Thyroid gland (tissue), 4 donors: ENCODE measurements at regions not wholly inside any gene's neighbourhood (a gene's known extent, or its start where the extent isn't known, plus 50 kb on each side); places are given as distances from the start of the nearest gene placed in this dataset.

ENCODE experiments used
- DNase-seq, 2 donors: peaks; one replicate each; pipeline ENCODE4 v3.0.0-alpha.2; 2019
- H3K27ac ChIP-seq, 3 donors: fragments of 200-600 bp; sonication (generic); 1 replicate in 2 of 3; 2 replicates in 1 of 3; pipeline ENCODE4 v1.5.1; 2016 to 2019; ENCODE audit warnings: mild to moderate bottlenecking in 1 of 3, moderate library complexity in 1 of 3
- H3K27me3 ChIP-seq: fragments of 200-600 bp; sonication (generic); one replicate; pipeline ENCODE4 v1.5.1; 2019
- H3K36me3 ChIP-seq, 2 donors: fragments of 200-600 bp; sonication (generic); one replicate each; pipeline ENCODE4 v1.5.1; 2016 to 2019
- H3K4me1 ChIP-seq, 2 donors: fragments of 200-600 bp; sonication (generic); one replicate each; pipeline ENCODE4 v1.5.1; 2017 to 2019
- H3K4me3 ChIP-seq, 3 donors: fragments of 200-600 bp; sonication (generic); replicated peaks in 1 of 3; 1 replicate in 2 of 3; 2 replicates in 1 of 3; pipeline ENCODE4 v1.5.1; 2016; ENCODE audit warnings: mild to moderate bottlenecking in 1 of 3
- H3K9me3 ChIP-seq: fragments of 200-600 bp; sonication (generic); one replicate; pipeline ENCODE4 v1.5.1; 2017
- POLR2A ChIP-seq, 2 donors: fragments of 450-650 bp; IDR thresholded peaks; one replicate each; pipeline ENCODE4 v1.6.1; 2017; ENCODE audit warnings: antibody characterized with exemption in 2 of 2, mild to moderate bottlenecking in 2 of 2, moderate library complexity in 1 of 2
- WGBS, 2 donors: methylation state at CpG; one replicate each; pipeline ENCODE4 v1.1.5; 2017; 5-methylcytosine and 5-hydroxymethylcytosine counted together
- intact Hi-C: fragments of 100-400 bp; cut with DNase I; formaldehyde crosslinking; loops from one replicate; pipeline ENCODE4 v1.15.1; 2023
- TF ChIP-seq, protein P1 (sequence below), 6 experiments: fragments of 200-600 bp in 3 of 6; fragments of 450-650 bp in 3 of 6; sonication (generic) in 3 of 6; IDR thresholded peaks; one replicate each; pipeline ENCODE4 v1.5.1; 2016 to 2019; ENCODE audit warnings: antibody characterized with exemption in 6 of 6, mild to moderate bottlenecking in 2 of 6, inconsistent platforms in 1 of 6, moderate library complexity in 1 of 6

DNA sequence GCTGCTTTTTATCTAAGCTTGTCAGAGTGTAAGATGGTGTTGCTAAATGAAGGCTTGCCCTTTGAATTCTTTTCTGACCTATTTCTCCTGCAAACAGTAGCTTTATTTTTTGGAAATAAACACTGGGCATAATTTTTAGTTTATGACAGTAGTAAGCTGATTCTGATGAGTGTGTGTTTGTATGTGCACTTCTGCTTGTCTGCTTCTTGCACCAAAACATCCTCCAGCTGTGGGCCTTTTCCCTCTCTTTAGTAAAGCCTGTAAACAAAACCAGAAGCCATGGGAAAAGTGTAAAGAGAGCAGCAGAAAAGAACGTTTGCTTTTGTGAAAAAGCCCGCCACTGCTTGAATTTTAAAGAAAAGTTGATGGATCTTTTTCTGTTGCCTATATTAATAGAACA lies 136.4 kb upstream of the IL12A start:
- Histone ChIP-seq H3K9me3 (no peaks in the 10 kb centered on the region), H3K4me3 (no peak overlapping the region), H3K27me3 (no peaks in the 10 kb centered on the region), H3K36me3 (no peaks in the 10 kb centered on the region), H3K27ac (peak overlapping the region in 2 of 3 donors; percentile 43 to 55), H3K4me1 (peaks cover 0 to 6% of the 10 kb centered on the region in 2 donors)
- no peak for DNase-seq
- WGBS, 2 donors: 68 to 70% methylated on average over 2 of the region's 2 CpGs
- intact Hi-C loops: no loop called here
- TF ChIP-seq, protein P1, sequence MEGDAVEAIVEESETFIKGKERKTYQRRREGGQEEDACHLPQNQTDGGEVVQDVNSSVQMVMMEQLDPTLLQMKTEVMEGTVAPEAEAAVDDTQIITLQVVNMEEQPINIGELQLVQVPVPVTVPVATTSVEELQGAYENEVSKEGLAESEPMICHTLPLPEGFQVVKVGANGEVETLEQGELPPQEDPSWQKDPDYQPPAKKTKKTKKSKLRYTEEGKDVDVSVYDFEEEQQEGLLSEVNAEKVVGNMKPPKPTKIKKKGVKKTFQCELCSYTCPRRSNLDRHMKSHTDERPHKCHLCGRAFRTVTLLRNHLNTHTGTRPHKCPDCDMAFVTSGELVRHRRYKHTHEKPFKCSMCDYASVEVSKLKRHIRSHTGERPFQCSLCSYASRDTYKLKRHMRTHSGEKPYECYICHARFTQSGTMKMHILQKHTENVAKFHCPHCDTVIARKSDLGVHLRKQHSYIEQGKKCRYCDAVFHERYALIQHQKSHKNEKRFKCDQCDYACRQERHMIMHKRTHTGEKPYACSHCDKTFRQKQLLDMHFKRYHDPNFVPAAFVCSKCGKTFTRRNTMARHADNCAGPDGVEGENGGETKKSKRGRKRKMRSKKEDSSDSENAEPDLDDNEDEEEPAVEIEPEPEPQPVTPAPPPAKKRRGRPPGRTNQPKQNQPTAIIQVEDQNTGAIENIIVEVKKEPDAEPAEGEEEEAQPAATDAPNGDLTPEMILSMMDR (IDR thresholded peaks at IDR 0.05): no peak
- no peak for TF ChIP-seq POLR2A (IDR thresholded peaks at IDR 0.05)

DNA sequence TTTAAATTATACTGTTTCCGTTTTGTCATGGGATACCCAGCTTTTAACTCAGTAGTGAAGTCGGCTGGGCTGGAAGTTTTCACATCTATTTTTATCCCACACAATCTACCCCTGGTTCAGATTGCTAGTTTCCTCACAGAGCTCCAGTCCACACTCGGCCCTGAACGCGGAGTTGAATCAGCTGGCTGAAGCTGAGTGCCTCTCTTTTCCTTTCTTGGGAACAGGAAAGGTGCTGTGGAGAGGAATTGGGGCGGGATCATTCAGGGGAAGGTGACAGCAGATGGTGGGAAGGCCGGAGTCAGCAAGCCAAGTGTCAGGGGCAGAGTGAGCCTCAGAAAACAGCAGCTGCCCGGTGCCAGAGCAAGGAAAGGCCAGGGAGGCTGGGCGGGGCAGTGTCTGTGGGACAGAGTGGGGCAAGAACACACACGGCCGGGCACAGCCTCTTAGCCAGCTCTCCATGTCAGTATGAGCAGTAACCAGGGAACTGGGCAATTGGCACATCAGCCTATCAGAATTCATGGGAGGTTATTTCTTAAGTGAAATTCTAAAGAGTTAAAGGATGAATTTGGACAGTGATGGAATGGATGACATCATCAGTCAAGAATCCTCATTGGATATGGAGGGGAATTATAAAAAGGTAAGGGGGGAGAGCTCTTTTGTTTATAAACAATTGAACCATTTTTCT lies 135.7 kb upstream of the IL12A start:
- H3K27ac ChIP-seq: peak overlapping the region; percentile 43 to 55 (median 54)
- peak in 1 of 2 donors; percentile 18 for TF ChIP-seq POLR2A (IDR thresholded peaks at IDR 0.05)
- TF ChIP-seq, protein P1 (IDR thresholded peaks at IDR 0.05): no peak
- no peak overlapping the region for H3K4me3 ChIP-seq
- peaks cover 0 to 6% of the 10 kb centered on the region in 2 donors for H3K4me1 ChIP-seq
- H3K27me3 ChIP-seq: no peaks in the 10 kb centered on the region
- intact Hi-C loops: no loop called here
- DNase-seq: peak; percentile 23 to 36
- 44% methylated on average over 11 of the region's 11 CpGs for WGBS, 2 donors
- no peaks in the 10 kb centered on the region for H3K36me3 ChIP-seq
- H3K9me3 ChIP-seq: no peaks in the 10 kb centered on the region

DNA sequence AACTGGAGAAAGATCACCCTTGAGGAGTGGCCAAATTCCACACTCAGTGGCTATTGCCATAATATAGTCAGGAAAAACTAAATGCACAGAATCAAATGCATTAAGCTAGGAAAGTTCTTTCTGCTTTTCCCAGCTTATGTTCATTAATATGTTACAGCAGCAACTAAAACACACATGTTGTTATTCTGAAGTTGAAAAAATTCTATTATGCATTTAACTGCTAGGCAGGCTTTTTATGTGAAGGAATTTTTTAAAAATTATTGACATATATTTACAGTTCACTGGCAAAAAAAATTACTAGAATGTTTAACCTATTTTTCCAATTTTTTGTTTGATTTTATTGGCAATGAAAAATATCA lies 135.2 kb upstream of the IL12A start:
- Histone ChIP-seq H3K27me3 (no peaks in the 10 kb centered on the region), H3K9me3 (no peaks in the 10 kb centered on the region), H3K27ac (peak overlapping the region in 2 of 3 donors; percentile 54 to 55), H3K36me3 (no peaks in the 10 kb centered on the region), H3K4me3 (no peak overlapping the region), H3K4me1 (peaks cover 0 to 6% of the 10 kb centered on the region in 2 donors)
- DNase-seq: no peak
- intact Hi-C loops: no loop called here
- no peak for TF ChIP-seq POLR2A (IDR thresholded peaks at IDR 0.05)
- TF ChIP-seq, protein P1 (IDR thresholded peaks at IDR 0.05): no peak

DNA sequence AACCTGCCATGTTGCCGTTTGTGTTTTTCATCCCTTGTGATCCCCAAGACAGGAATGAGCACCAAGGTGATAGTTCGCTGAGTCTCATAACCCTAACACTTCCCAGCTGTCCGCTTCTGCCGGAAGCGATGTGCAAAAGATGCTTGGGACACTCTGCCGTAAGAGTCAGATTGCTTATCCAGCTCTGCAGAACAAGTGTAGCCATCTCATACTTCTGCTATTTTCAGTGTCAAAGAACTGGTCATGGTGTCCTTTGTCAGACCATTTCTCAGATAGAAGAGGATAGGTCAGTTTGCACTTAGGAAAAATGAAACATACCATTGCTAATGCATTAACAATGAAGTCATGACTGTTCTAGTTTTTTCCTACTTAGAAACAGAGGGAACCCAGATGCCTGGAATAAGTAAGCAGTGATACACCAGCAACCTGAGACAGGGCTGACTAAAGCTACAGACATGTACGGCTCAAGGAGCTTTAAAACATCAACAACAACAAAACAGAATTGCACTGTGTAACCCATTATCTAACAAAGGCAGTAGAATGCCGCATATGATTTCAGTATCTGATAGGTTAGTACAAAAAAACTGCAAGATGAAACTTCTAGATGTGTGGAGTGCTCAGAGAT lies 134.0 kb upstream of the IL12A start:
- Histone ChIP-seq H3K9me3 (no peaks in the 10 kb centered on the region), H3K4me1 (peaks cover 0 to 6% of the 10 kb centered on the region in 2 donors), H3K27ac (no peak overlapping the region), H3K36me3 (no peaks in the 10 kb centered on the region), H3K27me3 (no peaks in the 10 kb centered on the region), H3K4me3 (no peak overlapping the region)
- TF ChIP-seq POLR2A (IDR thresholded peaks at IDR 0.05): no peak
- TF ChIP-seq, protein P1 (IDR thresholded peaks at IDR 0.05): no peak
- 74 to 79% methylated on average over 8 of the region's 8 CpGs for WGBS, 2 donors
- no peak for DNase-seq
- intact Hi-C loops: no loop called here

DNA sequence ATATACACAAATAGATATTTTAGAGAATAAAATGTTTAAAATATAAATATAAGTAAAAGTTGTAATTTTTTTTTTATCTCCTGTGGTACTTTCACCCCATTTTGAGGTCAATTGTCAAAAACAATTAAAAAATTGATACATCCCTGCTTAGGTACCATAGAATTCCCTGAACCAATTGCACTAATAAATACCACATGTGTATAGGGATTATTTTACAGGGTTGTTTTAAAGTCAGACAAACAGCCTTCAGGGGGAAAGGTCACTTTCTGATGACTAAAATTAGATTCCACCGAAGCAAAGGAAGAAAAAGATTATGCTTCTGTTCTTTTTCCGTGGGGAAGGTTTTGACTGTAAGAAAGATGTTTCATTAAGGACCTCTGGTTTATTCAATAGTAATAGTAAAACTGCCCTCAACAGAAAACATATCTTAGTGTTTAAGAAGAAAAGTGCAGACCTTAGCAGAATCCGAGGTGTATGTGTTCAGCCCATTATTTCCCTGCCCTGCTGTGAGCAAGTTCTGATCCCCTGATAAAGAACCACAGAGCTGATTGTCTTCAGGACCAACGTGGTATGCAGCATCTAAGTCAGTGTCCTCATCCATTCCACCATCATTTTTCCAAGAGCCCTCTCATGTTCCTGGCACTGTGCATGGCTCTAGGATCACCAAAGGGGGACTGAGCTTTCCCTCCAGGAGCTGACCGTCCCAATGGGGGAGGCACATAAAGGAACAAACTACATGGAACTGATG lies 132.9 kb upstream of the IL12A start:
- no peak overlapping the region for H3K4me3 ChIP-seq
- no peak for DNase-seq
- H3K27ac ChIP-seq: no peak overlapping the region
- H3K9me3 ChIP-seq: no peaks in the 10 kb centered on the region
- 69 to 86% methylated on average over 5 of the region's 5 CpGs for WGBS, 2 donors
- TF ChIP-seq, protein P1 (IDR thresholded peaks at IDR 0.05): no peak
- no peak for TF ChIP-seq POLR2A (IDR thresholded peaks at IDR 0.05)
- intact Hi-C loops: no loop called here
- H3K27me3 ChIP-seq: no peaks in the 10 kb centered on the region
- H3K36me3 ChIP-seq: no peaks in the 10 kb centered on the region
- H3K4me1 ChIP-seq: peaks cover 0 to 6% of the 10 kb centered on the region in 2 donors
